CD8-positive, alpha-beta memory T cell (primary cell): ENCODE measurements at regions not wholly inside any gene's neighbourhood (a gene's known extent, or its start where the extent isn't known, plus 50 kb on each side); places are given as distances from the start of the nearest gene placed in this dataset.

ENCODE experiments used
- CTCF ChIA-PET: fragments of 350-600 bp; sonication (Branson Sonifier 250); formaldehyde crosslinking; loops from one replicate; lab custom pipeline; 2021; ENCODE audit warnings: antibody characterized with exemption; lab: Charles Lee
- POLR2A ChIA-PET: fragments of 350-600 bp; sonication (Branson Sonifier 250); formaldehyde crosslinking; loops from one replicate; lab custom pipeline; 2021; ENCODE audit warnings: antibody characterized with exemption; lab: Charles Lee
- DNase-seq, 5 donors: peaks; one replicate each; pipeline versions ENCODE4 v3.0.0 to v3.0.0-alpha.2; 2020 to 2022; ENCODE audit warnings: mixed read lengths in 1 of 5
- H3K27ac ChIP-seq: one replicate; pipeline ENCODE4 v1.7.0; 2013; ENCODE audit warnings: low read depth, mild to moderate bottlenecking, low read length, moderate library complexity
- H3K27me3 ChIP-seq: 2 replicates; pipeline ENCODE4 v1.7.0; 2013; ENCODE audit warnings: low read length, mild to moderate bottlenecking; ENCODE audit not compliant: insufficient read depth, poor library complexity, severe bottlenecking
- H3K36me3 ChIP-seq: 2 replicates; pipeline ENCODE4 v1.7.0; 2013; ENCODE audit warnings: mild to moderate bottlenecking, low read length, moderate library complexity; ENCODE audit not compliant: insufficient read depth
- H3K4me1 ChIP-seq: 2 replicates; pipeline ENCODE4 v1.7.0; 2013; ENCODE audit warnings: mild to moderate bottlenecking, low read length, moderate library complexity; ENCODE audit not compliant: insufficient read depth
- H3K4me3 ChIP-seq: 2 replicates; pipeline ENCODE4 v1.7.0; 2013; ENCODE audit warnings: mild to moderate bottlenecking, low read length
- H3K9me3 ChIP-seq: 2 replicates; pipeline ENCODE4 v1.7.0; 2013; ENCODE audit warnings: mild to moderate bottlenecking, low read length
- H3K27ac Mint-ChIP-seq, 8 donors: one replicate each; pipeline ENCODE4 v1.8.0; 2020 to 2021; ENCODE audit warnings: mixed read lengths in 8 of 8, mild to moderate bottlenecking in 6 of 8, inconsistent platforms in 3 of 8, moderate library complexity in 3 of 8
- H3K27me3 Mint-ChIP-seq, 2 donors: one replicate each; pipeline ENCODE4 v1.8.0; 2020 to 2021; ENCODE audit warnings: mixed read lengths in 2 of 2, mild to moderate bottlenecking in 1 of 2, moderate library complexity in 1 of 2
- H3K36me3 Mint-ChIP-seq, 3 donors: one replicate each; pipeline ENCODE4 v1.8.0; 2020 to 2021; ENCODE audit warnings: mixed read lengths in 3 of 3, inconsistent platforms in 1 of 3, mild to moderate bottlenecking in 1 of 3
- H3K4me1 Mint-ChIP-seq, 3 donors: one replicate each; pipeline ENCODE4 v1.8.0; 2020 to 2021; ENCODE audit warnings: mixed read lengths in 3 of 3, inconsistent platforms in 1 of 3, mild to moderate bottlenecking in 1 of 3
- H3K4me3 Mint-ChIP-seq, 7 donors: one replicate each; pipeline ENCODE4 v1.8.0; 2020 to 2021; ENCODE audit warnings: mixed read lengths in 7 of 7, mild to moderate bottlenecking in 6 of 7, moderate library complexity in 4 of 7, inconsistent platforms in 2 of 7
- H3K9me3 Mint-ChIP-seq, 5 donors: one replicate each; pipeline ENCODE4 v1.8.0; 2020 to 2022; ENCODE audit warnings: mixed read lengths in 5 of 5, mild to moderate bottlenecking in 3 of 5, moderate library complexity in 2 of 5, inconsistent platforms in 1 of 5

- no peak for DNase-seq
- Mint-ChIP-seq H3K27me3 (no peaks in the 10 kb centered on the region), H3K36me3 (no peaks in the 10 kb centered on the region), H3K4me1 (no peaks in the 10 kb centered on the region), H3K27ac (no peak overlapping the region), H3K4me3 (no peak overlapping the region), H3K9me3 (peaks cover 0 to 2% (median 0%) of the 10 kb centered on the region in 5 donors)
- CTCF ChIA-PET = no interaction called here
- Histone ChIP-seq H3K4me1 (no peaks in the 10 kb centered on the region), H3K27me3 (no peaks in the 10 kb centered on the region), H3K36me3 (no peaks in the 10 kb centered on the region), H3K27ac (no peak overlapping the region), H3K9me3 (no peaks in the 10 kb centered on the region), H3K4me3 (no peak overlapping the region)
- POLR2A ChIA-PET = no interaction called here
Observed at GRCh38 chr2:217481577-217481976, 521.2 kb downstream of the TNS1 start.

GRCh38 chr2:217479566-217479965 is 523.2 kb downstream of the TNS1 start:
- no peaks in the 10 kb centered on the region for H3K36me3 ChIP-seq
- no peak overlapping the region for H3K4me3 ChIP-seq
- Mint-ChIP-seq H3K36me3 (peaks cover 0 to 2% (median 0%) of the 10 kb centered on the region in 3 donors), H3K27me3 (no peaks in the 10 kb centered on the region), H3K9me3 (peaks cover 0 to 2% (median 0%) of the 10 kb centered on the region in 5 donors), H3K27ac (no peak overlapping the region), H3K4me3 (peak overlapping the region in 1 of 7 donors; percentile 27), H3K4me1 (no peaks in the 10 kb centered on the region)
- H3K4me1 ChIP-seq = no peaks in the 10 kb centered on the region
- no peaks in the 10 kb centered on the region for H3K9me3 ChIP-seq
- H3K27ac ChIP-seq = no peak overlapping the region
- peaks cover 3% of the 10 kb centered on the region for H3K27me3 ChIP-seq
- DNase-seq = no peak
- CTCF ChIA-PET = no interaction called here
- POLR2A ChIA-PET = no interaction called here

GRCh38 chr2:217478831-217479455 is 523.9 kb downstream of the TNS1 start:
- no peaks in the 10 kb centered on the region for H3K27me3 Mint-ChIP-seq
- ChIA-PET POLR2A (no interaction called here), CTCF (no interaction called here)
- Histone ChIP-seq H3K4me1 (no peaks in the 10 kb centered on the region), H3K36me3 (no peaks in the 10 kb centered on the region), H3K27ac (no peak overlapping the region), H3K4me3 (no peak overlapping the region), H3K27me3 (peaks cover 3% of the 10 kb centered on the region), H3K9me3 (no peaks in the 10 kb centered on the region)
- DNase-seq = no peak
- no peak overlapping the region for H3K27ac Mint-ChIP-seq
- peaks cover 0 to 2% (median 0%) of the 10 kb centered on the region in 3 donors for H3K36me3 Mint-ChIP-seq
- H3K4me3 Mint-ChIP-seq = peak overlapping the region in 1 of 7 donors; percentile 27
- H3K4me1 Mint-ChIP-seq = no peaks in the 10 kb centered on the region
- peaks cover 0 to under 1% (median 0%) of the 10 kb centered on the region in 5 donors for H3K9me3 Mint-ChIP-seq

- no peak overlapping the region for H3K27ac Mint-ChIP-seq
- H3K4me1 ChIP-seq = no peaks in the 10 kb centered on the region
- POLR2A ChIA-PET = no interaction called here
Observed at GRCh38 chr2:217477583-217477982, 525.2 kb downstream of the TNS1 start.

GRCh38 chr2:217475791-217476190 is 527.0 kb downstream of the TNS1 start:
- CTCF ChIA-PET = no interaction called here
- no peaks in the 10 kb centered on the region for H3K36me3 ChIP-seq
- no peak overlapping the region for H3K4me3 ChIP-seq
- Mint-ChIP-seq H3K9me3 (peaks cover 0 to 2% (median 0%) of the 10 kb centered on the region in 5 donors), H3K27ac (no peak overlapping the region), H3K36me3 (peaks cover 0 to 2% (median 0%) of the 10 kb centered on the region in 3 donors), H3K4me3 (no peak overlapping the region), H3K27me3 (peaks cover 0 to 1% of the 10 kb centered on the region in 2 donors), H3K4me1 (no peaks in the 10 kb centered on the region)
- H3K27ac ChIP-seq = no peak overlapping the region
- H3K4me1 ChIP-seq = no peaks in the 10 kb centered on the region
- H3K27me3 ChIP-seq = peaks cover 3% of the 10 kb centered on the region
- no peaks in the 10 kb centered on the region for H3K9me3 ChIP-seq
- POLR2A ChIA-PET = no interaction called here
- no peak for DNase-seq

More at GRCh38 chr2:217477583-217477982, 525.2 kb downstream of the TNS1 start:
- H3K36me3 Mint-ChIP-seq = peaks cover 0 to 2% (median 0%) of the 10 kb centered on the region in 3 donors
- H3K9me3 ChIP-seq = no peaks in the 10 kb centered on the region
- DNase-seq = no peak
- CTCF ChIA-PET = no interaction called here
- no peak overlapping the region for H3K4me3 ChIP-seq
- no peaks in the 10 kb centered on the region for H3K36me3 ChIP-seq
- H3K27me3 Mint-ChIP-seq = no peaks in the 10 kb centered on the region
- no peaks in the 10 kb centered on the region for H3K4me1 Mint-ChIP-seq
- H3K27me3 ChIP-seq = peaks cover 3% of the 10 kb centered on the region
- no peaks in the 10 kb centered on the region for H3K9me3 Mint-ChIP-seq
- no peak overlapping the region for H3K27ac ChIP-seq
- H3K4me3 Mint-ChIP-seq = no peak overlapping the region

- Mint-ChIP-seq H3K36me3 (peaks cover 0 to 2% (median 0%) of the 10 kb centered on the region in 3 donors), H3K4me3 (no peak overlapping the region), H3K27ac (no peak overlapping the region), H3K9me3 (peaks cover 0 to 2% (median 0%) of the 10 kb centered on the region in 5 donors), H3K4me1 (no peaks in the 10 kb centered on the region), H3K27me3 (peaks cover 0 to 1% of the 10 kb centered on the region in 2 donors)
- no peak overlapping the region for H3K4me3 ChIP-seq
- H3K4me1 ChIP-seq = no peaks in the 10 kb centered on the region
- H3K9me3 ChIP-seq = no peaks in the 10 kb centered on the region
- POLR2A ChIA-PET = no interaction called here
- CTCF ChIA-PET = no interaction called here
- no peak overlapping the region for H3K27ac ChIP-seq
- peaks cover 3% of the 10 kb centered on the region for H3K27me3 ChIP-seq
- no peak for DNase-seq
- H3K36me3 ChIP-seq = no peaks in the 10 kb centered on the region
Observed at GRCh38 chr2:217475101-217475500, 527.7 kb downstream of the TNS1 start.

GRCh38 chr2:217471319-217471718 is 531.5 kb downstream of the TNS1 start:
- no peak overlapping the region for H3K4me3 Mint-ChIP-seq
- POLR2A ChIA-PET = no interaction called here
- CTCF ChIA-PET = no interaction called here

GRCh38 chr2:217469203-217469810 is 533.5 kb downstream of the TNS1 start:
- Mint-ChIP-seq H3K27me3 (peaks cover 0 to 4% of the 10 kb centered on the region in 2 donors), H3K9me3 (peaks cover 0 to 2% (median 0%) of the 10 kb centered on the region in 5 donors), H3K27ac (no peak overlapping the region), H3K4me3 (no peak overlapping the region), H3K36me3 (no peaks in the 10 kb centered on the region), H3K4me1 (no peaks in the 10 kb centered on the region)
- Histone ChIP-seq H3K9me3 (no peaks in the 10 kb centered on the region), H3K4me3 (no peak overlapping the region), H3K36me3 (no peaks in the 10 kb centered on the region), H3K4me1 (no peaks in the 10 kb centered on the region), H3K27ac (no peak overlapping the region), H3K27me3 (no peaks in the 10 kb centered on the region)
- CTCF ChIA-PET = no interaction called here
- POLR2A ChIA-PET = no interaction called here
- no peak for DNase-seq

More at GRCh38 chr2:217471319-217471718, 531.5 kb downstream of the TNS1 start:
- H3K27ac ChIP-seq = no peak overlapping the region
- H3K4me3 ChIP-seq = no peak overlapping the region
- no peaks in the 10 kb centered on the region for H3K9me3 ChIP-seq
- Mint-ChIP-seq H3K27me3 (peaks cover 0 to 4% of the 10 kb centered on the region in 2 donors), H3K27ac (no peak overlapping the region), H3K4me1 (no peaks in the 10 kb centered on the region), H3K36me3 (peaks cover 0 to 2% (median 0%) of the 10 kb centered on the region in 3 donors), H3K9me3 (peaks cover 0 to 2% (median 0%) of the 10 kb centered on the region in 5 donors)
- H3K4me1 ChIP-seq = no peaks in the 10 kb centered on the region
- no peak for DNase-seq
- H3K27me3 ChIP-seq = peaks cover 3% of the 10 kb centered on the region
- H3K36me3 ChIP-seq = no peaks in the 10 kb centered on the region
